AG09319 (cell line): ENCODE measurements at regions not wholly inside any gene's neighbourhood (a gene's known extent, or its start where the extent isn't known, plus 50 kb on each side); places are given as distances from the start of the nearest gene placed in this dataset.

Source experiments
- DNase-seq: peaks from one replicate; pipeline ENCODE4 v3.0.0-alpha.2; 2010; ENCODE audit warnings: low read depth; ENCODE audit errors: extremely low read depth
- TF ChIP-seq, protein P1 (sequence below): IDR thresholded peaks from 2 replicates; pipeline ENCODE4 v1.5.1; 2011; ENCODE audit warnings: low read depth, mild to moderate bottlenecking, inconsistent platforms, low read length, moderate library complexity

DNA sequence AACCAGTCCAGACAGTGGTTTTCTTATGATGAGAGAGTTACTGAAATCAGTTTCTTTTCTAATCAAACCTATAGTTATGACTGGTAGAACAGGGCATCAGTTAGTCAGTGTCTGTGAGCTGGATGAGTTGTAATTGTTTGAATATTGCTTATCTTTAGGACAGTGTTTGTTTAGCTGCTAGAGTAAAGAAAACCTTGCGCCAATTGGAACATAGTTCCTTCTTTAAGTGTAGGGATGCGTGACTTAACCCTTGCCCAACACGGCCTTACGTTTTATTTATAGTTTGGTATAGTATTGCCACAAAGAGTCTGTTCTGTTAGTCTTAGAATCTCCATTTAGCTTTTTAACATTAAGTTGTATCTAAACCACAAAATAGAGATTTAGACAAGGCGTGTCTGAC is 572.6 kb downstream of the SLC16A7 start:
- TF ChIP-seq, protein P1, sequence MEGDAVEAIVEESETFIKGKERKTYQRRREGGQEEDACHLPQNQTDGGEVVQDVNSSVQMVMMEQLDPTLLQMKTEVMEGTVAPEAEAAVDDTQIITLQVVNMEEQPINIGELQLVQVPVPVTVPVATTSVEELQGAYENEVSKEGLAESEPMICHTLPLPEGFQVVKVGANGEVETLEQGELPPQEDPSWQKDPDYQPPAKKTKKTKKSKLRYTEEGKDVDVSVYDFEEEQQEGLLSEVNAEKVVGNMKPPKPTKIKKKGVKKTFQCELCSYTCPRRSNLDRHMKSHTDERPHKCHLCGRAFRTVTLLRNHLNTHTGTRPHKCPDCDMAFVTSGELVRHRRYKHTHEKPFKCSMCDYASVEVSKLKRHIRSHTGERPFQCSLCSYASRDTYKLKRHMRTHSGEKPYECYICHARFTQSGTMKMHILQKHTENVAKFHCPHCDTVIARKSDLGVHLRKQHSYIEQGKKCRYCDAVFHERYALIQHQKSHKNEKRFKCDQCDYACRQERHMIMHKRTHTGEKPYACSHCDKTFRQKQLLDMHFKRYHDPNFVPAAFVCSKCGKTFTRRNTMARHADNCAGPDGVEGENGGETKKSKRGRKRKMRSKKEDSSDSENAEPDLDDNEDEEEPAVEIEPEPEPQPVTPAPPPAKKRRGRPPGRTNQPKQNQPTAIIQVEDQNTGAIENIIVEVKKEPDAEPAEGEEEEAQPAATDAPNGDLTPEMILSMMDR = no peak
- DNase-seq = no peak

- no peak for DNase-seq
- TF ChIP-seq, protein P1 = no peak
Measured at GRCh38 chr12:60169904-60170303, 574.1 kb downstream of the SLC16A7 start.

- DNase-seq = no peak
- TF ChIP-seq, protein P1 = no peak
Measured at GRCh38 chr12:60172266-60173211, 576.7 kb downstream of the SLC16A7 start.

GRCh38 chr12:60173224-60174170 is 577.7 kb downstream of the SLC16A7 start:
- TF ChIP-seq, protein P1 = no peak
- no peak for DNase-seq

GRCh38 chr12:60174476-60174875 is 578.6 kb downstream of the SLC16A7 start:
- no peak for DNase-seq
- TF ChIP-seq, protein P1 = no peak

DNA sequence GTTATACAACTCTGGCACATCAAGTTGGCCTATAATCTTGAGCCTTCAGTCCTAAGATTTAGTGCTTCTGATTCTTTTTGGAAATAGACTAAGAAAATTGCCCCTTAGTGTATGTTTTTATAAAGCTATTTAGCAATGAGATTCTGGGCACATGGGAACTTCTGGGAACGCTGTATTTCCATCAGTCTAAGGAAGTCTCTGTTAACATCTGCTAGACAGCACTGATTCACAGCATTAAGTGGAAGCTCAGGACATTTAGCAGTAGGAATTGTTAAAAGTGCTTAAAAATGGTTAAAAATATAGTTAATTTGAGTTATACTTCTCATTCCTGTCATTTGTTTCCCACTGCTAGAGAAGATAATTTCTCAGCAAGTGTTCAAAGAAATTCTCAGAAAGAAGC is 579.1 kb downstream of the SLC16A7 start:
- DNase-seq = no peak
- TF ChIP-seq, protein P1 = no peak

DNA sequence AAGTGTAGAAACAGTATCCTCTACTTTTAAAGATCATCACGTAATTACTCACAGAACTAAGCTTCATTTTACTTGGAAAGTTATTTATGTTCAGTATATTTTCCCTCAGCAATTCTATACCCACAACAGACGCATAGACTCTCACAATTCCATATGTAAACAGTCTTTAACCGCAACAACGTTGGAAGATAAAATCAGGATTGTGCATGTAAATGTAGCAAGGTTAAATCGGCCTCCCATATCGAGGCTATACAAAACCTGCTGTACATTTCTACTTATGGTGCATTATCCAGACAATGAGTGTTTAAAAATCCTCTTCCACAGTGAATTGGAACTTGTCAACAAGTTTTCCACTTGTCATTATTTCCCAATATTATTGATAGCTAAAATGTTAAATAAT is 581.1 kb downstream of the SLC16A7 start:
- DNase-seq = no peak
- TF ChIP-seq, protein P1 = no peak
